Hematopoietic multipotent progenitor cell treated with erythropoietin and hydrocortisone succinate and interleukin-3 and kit ligand, for 8 days (in vitro differentiated cells): ENCODE measurements at regions not wholly inside any gene's neighbourhood (a gene's known extent, or its start where the extent isn't known, plus 50 kb on each side); places are given as distances from the start of the nearest gene placed in this dataset.

Experiments used
- DNase-seq: peaks from one replicate; pipeline ENCODE4 v3.0.0-alpha.2; 2015

- no peak for DNase-seq
Observed at GRCh38 chr2:235314371-235314930, 179.4 kb upstream of the AGAP1 start.

- no peak for DNase-seq
Observed at GRCh38 chr2:235319095-235319494, 174.7 kb upstream of the AGAP1 start.

- no peak for DNase-seq
Observed at GRCh38 chr2:235320326-235320725, 173.5 kb upstream of the AGAP1 start.

- DNase-seq, result no peak
Observed at GRCh38 chr2:235324324-235324723, 169.5 kb upstream of the AGAP1 start.

GRCh38 chr2:235325151-235325550 lies 168.7 kb upstream of the AGAP1 start:
- DNase-seq, result no peak

- no peak for DNase-seq
Observed at GRCh38 chr2:235328991-235329390, 164.9 kb upstream of the AGAP1 start.

GRCh38 chr2:235330775-235331451 lies 162.9 kb upstream of the AGAP1 start:
- no peak for DNase-seq

- no peak for DNase-seq
Observed at GRCh38 chr2:235332240-235332890, 161.5 kb upstream of the AGAP1 start.

- DNase-seq, result no peak
Observed at GRCh38 chr2:235333076-235333475, 160.8 kb upstream of the AGAP1 start.

GRCh38 chr2:235334179-235334578 lies 159.7 kb upstream of the AGAP1 start:
- no peak for DNase-seq

- no peak for DNase-seq
Observed at GRCh38 chr2:235343156-235343774, 150.6 kb upstream of the AGAP1 start.

- DNase-seq, result no peak
Observed at GRCh38 chr2:235343869-235344268, 150.0 kb upstream of the AGAP1 start.

- DNase-seq, result no peak
Observed at GRCh38 chr2:235345745-235346144, 148.1 kb upstream of the AGAP1 start.

GRCh38 chr2:235347691-235348090 lies 146.2 kb upstream of the AGAP1 start:
- peak; percentile 2 for DNase-seq

GRCh38 chr2:235348329-235348728 lies 145.5 kb upstream of the AGAP1 start:
- no peak for DNase-seq

GRCh38 chr2:235350234-235350633 lies 143.6 kb upstream of the AGAP1 start:
- no peak for DNase-seq

GRCh38 chr2:235352541-235352940 lies 141.3 kb upstream of the AGAP1 start:
- DNase-seq, result no peak

GRCh38 chr2:235357881-235358280 lies 136.0 kb upstream of the AGAP1 start:
- DNase-seq, result no peak

- DNase-seq, result no peak
Observed at GRCh38 chr2:235358981-235359471, 134.8 kb upstream of the AGAP1 start.

GRCh38 chr2:235360446-235360845 lies 133.4 kb upstream of the AGAP1 start:
- DNase-seq, result no peak

GRCh38 chr2:235365743-235366142 lies 128.1 kb upstream of the AGAP1 start:
- no peak for DNase-seq

GRCh38 chr2:235366390-235366789 lies 127.5 kb upstream of the AGAP1 start:
- DNase-seq, result no peak

GRCh38 chr2:235366807-235367206 lies 127.0 kb upstream of the AGAP1 start:
- DNase-seq, result no peak

GRCh38 chr2:235371018-235371417 lies 122.8 kb upstream of the AGAP1 start:
- no peak for DNase-seq
